GM12873 (cell line): ENCODE measurements at regions not wholly inside any gene's neighbourhood (a gene's known extent, or its start where the extent isn't known, plus 50 kb on each side); places are given as distances from the start of the nearest gene placed in this dataset.

Experiments used
- CTCF ChIP-seq: IDR thresholded peaks from 2 replicates; pipeline ENCODE4 v1.5.1; 2012; ENCODE audit warnings: low read depth, mild to moderate bottlenecking, moderate library complexity, low read length, control low read depth; ENCODE audit not compliant: insufficient read depth; ENCODE audit errors: missing control alignments

GRCh38 chr3:165466856-165467255 is 270.7 kb upstream of the SLITRK3 start:
- TF ChIP-seq CTCF, result no peak

GRCh38 chr3:165464736-165465135 is 268.6 kb upstream of the SLITRK3 start:
- no peak for TF ChIP-seq CTCF

GRCh38 chr3:165463531-165463930 is 267.3 kb upstream of the SLITRK3 start:
- no peak for TF ChIP-seq CTCF

- no peak for TF ChIP-seq CTCF
Observed at GRCh38 chr3:165462636-165463334, 266.6 kb upstream of the SLITRK3 start.

- no peak for TF ChIP-seq CTCF
Observed at GRCh38 chr3:165459924-165460835, 264.0 kb upstream of the SLITRK3 start.

GRCh38 chr3:165459111-165459510 is 262.9 kb upstream of the SLITRK3 start:
- TF ChIP-seq CTCF, result no peak

- TF ChIP-seq CTCF, result no peak
Observed at GRCh38 chr3:165457096-165457495, 260.9 kb upstream of the SLITRK3 start.
